ENCODE measurements at regions not wholly inside any gene's neighbourhood (a gene's known extent, or its start where the extent isn't known, plus 50 kb on each side); places are given as distances from the start of the nearest gene placed in this dataset.
"Not testable (repeated sequence)": the region's sequence is repeated elsewhere in the genome, so short reads cannot be mapped to it uniquely, and the experiment has no call there.

- peak; percentile 27 for FAIRE-seq
Observed at GRCh38 chr2:110394769-110395168, 77.8 kb downstream of the LIMS4 start.

GRCh38 chr2:110392366-110392765, 80.2 kb downstream of the LIMS4 start:
- not testable (repeated sequence) for FAIRE-seq

- not testable (repeated sequence) for FAIRE-seq
Observed at GRCh38 chr2:110391035-110391418, 81.6 kb downstream of the LIMS4 start.

GRCh38 chr2:110390351-110391034, 82.1 kb downstream of the LIMS4 start:
- not testable (repeated sequence) for FAIRE-seq

- not testable (repeated sequence) for FAIRE-seq
Observed at GRCh38 chr2:110387044-110387443, 85.6 kb downstream of the LIMS4 start.

- not testable (repeated sequence) for FAIRE-seq
Observed at GRCh38 chr2:110386546-110386945, 86.1 kb downstream of the LIMS4 start.

- not testable (repeated sequence) for FAIRE-seq
Observed at GRCh38 chr2:110384736-110385119, 87.9 kb downstream of the LIMS4 start.

GRCh38 chr2:110384109-110384735, 88.4 kb downstream of the LIMS4 start:
- not testable (repeated sequence) for FAIRE-seq

- FAIRE-seq: not testable (repeated sequence)
Observed at GRCh38 chr2:110383163-110384048, 89.2 kb downstream of the LIMS4 start.

GRCh38 chr2:110373519-110373918, 99.1 kb downstream of the LIMS4 start:
- not testable (repeated sequence) for FAIRE-seq

GRCh38 chr2:110371633-110372032, 101.0 kb downstream of the LIMS4 start:
- FAIRE-seq: not testable (repeated sequence)

- not testable (repeated sequence) for FAIRE-seq
Observed at GRCh38 chr2:110357616-110358015, 115.0 kb downstream of the LIMS4 start.

GRCh38 chr2:110354294-110355018, 118.2 kb downstream of the LIMS4 start:
- FAIRE-seq: not testable (repeated sequence)

- FAIRE-seq: not testable (repeated sequence)
Observed at GRCh38 chr2:110350718-110351117, 121.9 kb downstream of the LIMS4 start.

GRCh38 chr2:110348902-110349301, 123.7 kb downstream of the LIMS4 start:
- FAIRE-seq: not testable (repeated sequence)

- FAIRE-seq: not testable (repeated sequence)
Observed at GRCh38 chr2:110344405-110345035, 128.1 kb downstream of the LIMS4 start.

GRCh38 chr2:110342077-110342476, 129.7 kb upstream of the MTLN start:
- FAIRE-seq: not testable (repeated sequence)

- not testable (repeated sequence) for FAIRE-seq
Observed at GRCh38 chr2:110339126-110339525, 126.8 kb upstream of the MTLN start.

GRCh38 chr2:110338277-110339003, 126.1 kb upstream of the MTLN start:
- not testable (repeated sequence) for FAIRE-seq

- not testable (repeated sequence) for FAIRE-seq
Observed at GRCh38 chr2:110336071-110336470, 123.7 kb upstream of the MTLN start.

GRCh38 chr2:110335415-110336049, 123.2 kb upstream of the MTLN start:
- FAIRE-seq: not testable (repeated sequence)
